NCI-H2196 (cell line): ENCODE measurements at regions not wholly inside any gene's neighbourhood (a gene's known extent, or its start where the extent isn't known, plus 50 kb on each side); places are given as distances from the start of the nearest gene placed in this dataset.
A peak's percentile ranks its signal among the peaks of the same experiment; 100 is the strongest.
"Not testable (repeated sequence)": the region's sequence is repeated elsewhere in the genome, so short reads cannot be mapped to it uniquely, and the experiment has no call there.

Experiments used
- DNase-seq: peaks from one replicate; lab custom pipeline; 2025; ENCODE audit not compliant: unreplicated experiment; lab: John Stamatoyannopoulos, UW

GRCh38 chr15:66882251-66883020, 180.4 kb downstream of the SMAD6 start:
- DNase-seq: no peak

GRCh38 chr15:66883284-66883911, 181.4 kb downstream of the SMAD6 start:
- DNase-seq: peak; percentile 28

GRCh38 chr15:66884115-66884622, 181.2 kb upstream of the SMAD3 start:
- DNase-seq: no peak

- DNase-seq: no peak
Observed at GRCh38 chr15:66884661-66885237, 180.7 kb upstream of the SMAD3 start.

GRCh38 chr15:66885281-66885915, 180.0 kb upstream of the SMAD3 start:
- no peak for DNase-seq

- DNase-seq: no peak
Observed at GRCh38 chr15:66886241-66886675, 179.1 kb upstream of the SMAD3 start.

GRCh38 chr15:66886686-66887273, 178.6 kb upstream of the SMAD3 start:
- DNase-seq: no peak

GRCh38 chr15:66889298-66889697, 176.1 kb upstream of the SMAD3 start:
- DNase-seq: not testable (repeated sequence)

- no peak for DNase-seq
Observed at GRCh38 chr15:66891776-66892175, 173.6 kb upstream of the SMAD3 start.

- DNase-seq: no peak
Observed at GRCh38 chr15:66893294-66893693, 172.1 kb upstream of the SMAD3 start.

GRCh38 chr15:66894363-66894762, 171.0 kb upstream of the SMAD3 start:
- no peak for DNase-seq

- no peak for DNase-seq
Observed at GRCh38 chr15:66894986-66895780, 170.2 kb upstream of the SMAD3 start.

- DNase-seq: no peak
Observed at GRCh38 chr15:66895794-66896453, 169.5 kb upstream of the SMAD3 start.

GRCh38 chr15:66896611-66897010, 168.8 kb upstream of the SMAD3 start:
- DNase-seq: no peak

- no peak for DNase-seq
Observed at GRCh38 chr15:66897416-66897815, 168.0 kb upstream of the SMAD3 start.

GRCh38 chr15:66897971-66898370, 167.4 kb upstream of the SMAD3 start:
- DNase-seq: no peak

GRCh38 chr15:66898656-66899386, 166.6 kb upstream of the SMAD3 start:
- DNase-seq: no peak

GRCh38 chr15:66899555-66900350, 165.6 kb upstream of the SMAD3 start:
- DNase-seq: no peak
